ENCODE measurements at regions not wholly inside any gene's neighbourhood (a gene's known extent, or its start where the extent isn't known, plus 50 kb on each side); places are given as distances from the start of the nearest gene placed in this dataset.
A peak's percentile ranks its signal among the peaks of the same experiment; 100 is the strongest.

DNA sequence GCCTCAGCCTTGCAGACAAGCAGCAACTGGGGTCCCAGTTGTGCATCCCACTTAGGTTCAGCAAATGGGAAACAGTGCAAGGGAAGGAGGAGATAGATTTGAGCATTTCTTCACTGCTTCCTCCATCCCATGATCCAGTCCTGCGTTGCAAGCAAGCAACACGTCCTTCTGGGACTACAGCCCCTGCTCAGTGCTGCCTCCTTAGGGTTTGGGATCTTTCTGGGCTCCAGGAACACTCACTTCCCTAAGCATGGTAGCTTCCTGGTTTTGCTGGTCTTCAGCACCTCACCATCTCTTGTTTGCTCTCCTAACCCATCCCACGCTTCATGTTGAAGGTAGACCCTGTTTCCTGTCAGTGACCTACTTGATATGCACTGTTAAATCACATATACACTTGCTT, 444.7 kb downstream of the MED10 start:
- TF ChIP-seq, protein P1, sequence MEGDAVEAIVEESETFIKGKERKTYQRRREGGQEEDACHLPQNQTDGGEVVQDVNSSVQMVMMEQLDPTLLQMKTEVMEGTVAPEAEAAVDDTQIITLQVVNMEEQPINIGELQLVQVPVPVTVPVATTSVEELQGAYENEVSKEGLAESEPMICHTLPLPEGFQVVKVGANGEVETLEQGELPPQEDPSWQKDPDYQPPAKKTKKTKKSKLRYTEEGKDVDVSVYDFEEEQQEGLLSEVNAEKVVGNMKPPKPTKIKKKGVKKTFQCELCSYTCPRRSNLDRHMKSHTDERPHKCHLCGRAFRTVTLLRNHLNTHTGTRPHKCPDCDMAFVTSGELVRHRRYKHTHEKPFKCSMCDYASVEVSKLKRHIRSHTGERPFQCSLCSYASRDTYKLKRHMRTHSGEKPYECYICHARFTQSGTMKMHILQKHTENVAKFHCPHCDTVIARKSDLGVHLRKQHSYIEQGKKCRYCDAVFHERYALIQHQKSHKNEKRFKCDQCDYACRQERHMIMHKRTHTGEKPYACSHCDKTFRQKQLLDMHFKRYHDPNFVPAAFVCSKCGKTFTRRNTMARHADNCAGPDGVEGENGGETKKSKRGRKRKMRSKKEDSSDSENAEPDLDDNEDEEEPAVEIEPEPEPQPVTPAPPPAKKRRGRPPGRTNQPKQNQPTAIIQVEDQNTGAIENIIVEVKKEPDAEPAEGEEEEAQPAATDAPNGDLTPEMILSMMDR (conservative IDR thresholded peaks at IDR 0.05; ENCODE audit: low read depth, low read length): peak; percentile 53
- TF ChIP-seq EZH2 (IDR thresholded peaks at IDR 0.05; ENCODE audit: low read length, unreplicated experiment) (no peak), EZH2phosphoT487 (IDR thresholded peaks at IDR 0.05; ENCODE audit: borderline replicate concordance, low read length) (no peak)

Data from PC-3 (cell line).